ENCODE measurements at regions not wholly inside any gene's neighbourhood (a gene's known extent, or its start where the extent isn't known, plus 50 kb on each side); places are given as distances from the start of the nearest gene placed in this dataset.

DNA sequence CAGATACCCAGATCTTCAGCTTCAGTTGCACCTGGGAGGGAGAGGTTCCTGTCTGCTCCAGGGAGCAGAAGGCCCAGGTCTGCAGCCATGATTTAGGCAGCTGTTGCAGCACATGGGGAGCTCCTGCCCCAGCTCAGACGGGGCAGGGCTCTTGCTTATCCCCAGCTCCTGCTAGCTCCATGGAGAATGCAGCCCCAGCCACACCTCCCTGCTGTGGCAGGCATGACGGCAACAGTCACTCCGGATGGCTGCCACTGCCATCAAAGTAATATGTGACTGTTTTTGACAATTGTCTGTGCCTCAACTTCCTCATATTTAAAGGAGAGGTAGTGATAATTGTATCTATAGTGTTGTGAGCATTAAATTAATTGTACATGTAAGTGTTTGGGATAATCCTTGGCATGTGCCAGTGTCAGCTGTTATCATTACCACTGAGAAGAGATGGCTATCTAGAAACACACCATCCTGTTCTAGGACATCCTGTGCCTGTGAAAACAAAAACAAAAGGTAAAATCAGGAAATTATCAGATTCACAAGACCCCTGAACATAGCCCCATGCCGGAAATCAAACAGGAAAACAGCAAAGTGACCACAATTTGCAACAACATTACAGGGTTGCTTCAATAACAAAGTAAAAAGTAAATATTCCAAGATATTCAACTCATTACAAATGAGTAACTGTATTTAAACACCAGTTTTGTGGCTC is 1048.8 kb upstream of the ACO1 start:
- Histone ChIP-seq H3K36me3 (no peaks in the 10 kb centered on the region), H3K27me3 (no peaks in the 10 kb centered on the region), H3K4me1 (peaks cover 0 to 18% (median 6%) of the 10 kb centered on the region in 12 donors), H3K4me3 (no peak overlapping the region), H3K27ac (peak overlapping the region in 6 of 12 donors; percentile 2 to 45 (median 30)), H3K9me3 (peaks cover 0 to 7% (median 0%) of the 10 kb centered on the region in 12 donors)
- peak; percentile 26 to 64 (median 54) for ATAC-seq
- TF ChIP-seq, protein P1, sequence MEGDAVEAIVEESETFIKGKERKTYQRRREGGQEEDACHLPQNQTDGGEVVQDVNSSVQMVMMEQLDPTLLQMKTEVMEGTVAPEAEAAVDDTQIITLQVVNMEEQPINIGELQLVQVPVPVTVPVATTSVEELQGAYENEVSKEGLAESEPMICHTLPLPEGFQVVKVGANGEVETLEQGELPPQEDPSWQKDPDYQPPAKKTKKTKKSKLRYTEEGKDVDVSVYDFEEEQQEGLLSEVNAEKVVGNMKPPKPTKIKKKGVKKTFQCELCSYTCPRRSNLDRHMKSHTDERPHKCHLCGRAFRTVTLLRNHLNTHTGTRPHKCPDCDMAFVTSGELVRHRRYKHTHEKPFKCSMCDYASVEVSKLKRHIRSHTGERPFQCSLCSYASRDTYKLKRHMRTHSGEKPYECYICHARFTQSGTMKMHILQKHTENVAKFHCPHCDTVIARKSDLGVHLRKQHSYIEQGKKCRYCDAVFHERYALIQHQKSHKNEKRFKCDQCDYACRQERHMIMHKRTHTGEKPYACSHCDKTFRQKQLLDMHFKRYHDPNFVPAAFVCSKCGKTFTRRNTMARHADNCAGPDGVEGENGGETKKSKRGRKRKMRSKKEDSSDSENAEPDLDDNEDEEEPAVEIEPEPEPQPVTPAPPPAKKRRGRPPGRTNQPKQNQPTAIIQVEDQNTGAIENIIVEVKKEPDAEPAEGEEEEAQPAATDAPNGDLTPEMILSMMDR (IDR thresholded peaks at IDR 0.05): no peak
- TF ChIP-seq POLR2A (IDR thresholded peaks at IDR 0.05): no peak
- intact Hi-C loops (cut with DNase I): no loop called here
- DNase-seq: peak in 1 of 5 donors; percentile 61
- 46 to 55% (median 47%) methylated on average over 3 to 4 of the region's 4 CpGs for WGBS, 4 donors

DNA sequence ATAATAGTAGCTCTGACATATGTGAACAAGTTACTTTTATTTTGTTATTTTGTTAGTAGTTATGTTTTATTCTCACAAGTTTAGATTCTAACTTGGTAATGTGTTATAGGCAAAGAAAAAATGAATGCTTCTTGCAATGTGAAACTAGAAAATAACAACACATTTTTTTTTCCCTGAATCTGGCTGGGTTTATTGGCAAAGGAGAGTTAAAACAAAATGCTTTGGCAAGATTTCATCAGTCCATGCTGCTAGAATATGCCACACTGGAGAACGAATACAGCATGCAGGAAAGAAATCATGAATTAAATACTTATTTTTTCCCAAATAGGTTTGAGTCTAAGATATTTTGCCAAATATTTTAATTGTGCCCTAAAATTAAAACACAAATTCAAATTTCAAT is 1048.1 kb upstream of the ACO1 start:
- Histone ChIP-seq H3K4me3 (no peak overlapping the region), H3K27ac (peak overlapping the region in 4 of 12 donors; percentile 18 to 45 (median 37)), H3K36me3 (no peaks in the 10 kb centered on the region), H3K4me1 (peaks cover 0 to 18% (median 6%) of the 10 kb centered on the region in 12 donors), H3K27me3 (no peaks in the 10 kb centered on the region), H3K9me3 (peaks cover 0 to 7% (median 0%) of the 10 kb centered on the region in 12 donors)
- WGBS, 4 donors: 29 to 51% (median 41%) methylated on average over 1 of the region's 1 CpG
- DNase-seq: no peak
- TF ChIP-seq POLR2A (IDR thresholded peaks at IDR 0.05): no peak
- TF ChIP-seq, protein P1 (IDR thresholded peaks at IDR 0.05): no peak
- intact Hi-C loops (cut with DNase I): no loop called here
- ATAC-seq: no peak

DNA sequence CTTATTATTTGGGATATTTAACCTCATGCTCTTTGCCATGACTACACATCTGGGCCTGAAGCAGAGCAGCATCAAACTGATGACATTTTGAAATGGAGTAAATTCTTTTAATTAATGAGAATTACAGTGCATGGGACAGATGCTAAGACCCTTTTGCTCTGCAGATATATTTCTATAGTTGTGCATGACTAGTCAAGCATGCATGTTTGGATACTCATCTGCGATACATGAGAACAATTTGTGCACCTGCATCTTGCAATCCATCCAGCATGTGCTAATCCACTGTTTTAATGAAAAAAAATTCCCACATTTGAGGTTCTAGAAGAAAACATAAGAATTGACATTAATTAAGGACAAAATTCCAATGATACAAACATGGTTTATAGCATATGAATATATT is 1047.6 kb upstream of the ACO1 start:
- intact Hi-C loops (cut with DNase I): no loop called here
- H3K27me3 ChIP-seq: no peaks in the 10 kb centered on the region
- DNase-seq (no peak), ATAC-seq (no peak)
- peaks cover 0 to 7% (median 0%) of the 10 kb centered on the region in 12 donors for H3K9me3 ChIP-seq
- no peaks in the 10 kb centered on the region for H3K36me3 ChIP-seq
- 93 to 97% (median 95%) methylated on average over 1 of the region's 1 CpG for WGBS, 4 donors
- H3K4me3 ChIP-seq: no peak overlapping the region
- no peak for TF ChIP-seq POLR2A (IDR thresholded peaks at IDR 0.05)
- TF ChIP-seq, protein P1 (IDR thresholded peaks at IDR 0.05): no peak
- H3K27ac ChIP-seq: peak overlapping the region in 3 of 12 donors; percentile 34 to 45 (median 40)
- peaks cover 0 to 18% (median 6%) of the 10 kb centered on the region in 12 donors for H3K4me1 ChIP-seq

DNA sequence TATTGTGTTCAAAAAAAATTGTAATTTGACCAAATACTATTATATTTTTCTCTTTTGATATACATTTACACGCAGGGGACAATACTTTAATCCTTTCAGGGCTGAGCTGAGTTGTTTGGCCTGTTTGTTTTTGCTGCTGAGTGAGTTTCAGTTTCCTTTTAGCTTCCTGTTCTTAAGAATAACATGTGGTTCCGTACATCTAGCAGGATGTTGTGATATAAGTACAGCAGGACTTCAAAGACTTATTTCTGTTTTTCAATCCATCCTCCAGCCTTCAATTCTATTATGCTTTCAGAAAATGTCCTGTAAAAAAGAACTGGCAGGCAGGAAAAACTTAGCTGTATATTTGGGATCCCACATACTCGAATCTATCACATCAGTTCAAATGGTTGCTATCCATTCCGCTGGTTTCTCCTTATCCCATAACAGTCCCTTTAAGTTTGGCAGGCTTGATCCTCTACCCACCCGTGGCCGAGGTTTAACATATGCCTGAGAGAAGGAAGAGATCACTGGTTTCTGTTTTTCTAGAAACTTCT is 1037.3 kb upstream of the ACO1 start:
- H3K27me3 ChIP-seq: no peaks in the 10 kb centered on the region
- ATAC-seq: peak in 3 of 4 donors; percentile 46 to 74 (median 47)
- intact Hi-C loops (cut with DNase I): loop anchor here in 1 of 10 donors (10.0 kb wide), 1 partner anchor 58 kb away; no protein-coding TSS in a partner anchor
- H3K9me3 ChIP-seq: peaks cover 0 to 13% (median 6%) of the 10 kb centered on the region in 12 donors
- no peak for DNase-seq
- H3K27ac ChIP-seq: peak overlapping the region in 9 of 12 donors; percentile 20 to 85 (median 29)
- peaks cover 0 to 10% (median 0%) of the 10 kb centered on the region in 12 donors for H3K4me1 ChIP-seq
- peak overlapping the region in 9 of 12 donors; percentile 4 to 42 (median 28) for H3K4me3 ChIP-seq
- WGBS, 4 donors: 35 to 44% (median 43%) methylated on average over 6 of the region's 6 CpGs
- H3K36me3 ChIP-seq: no peaks in the 10 kb centered on the region
- TF ChIP-seq POLR2A (IDR thresholded peaks at IDR 0.05): no peak
- TF ChIP-seq, protein P1 (IDR thresholded peaks at IDR 0.05): no peak
